ENCODE measurements at regions not wholly inside any gene's neighbourhood (a gene's known extent, or its start where the extent isn't known, plus 50 kb on each side); places are given as distances from the start of the nearest gene placed in this dataset.

DNA sequence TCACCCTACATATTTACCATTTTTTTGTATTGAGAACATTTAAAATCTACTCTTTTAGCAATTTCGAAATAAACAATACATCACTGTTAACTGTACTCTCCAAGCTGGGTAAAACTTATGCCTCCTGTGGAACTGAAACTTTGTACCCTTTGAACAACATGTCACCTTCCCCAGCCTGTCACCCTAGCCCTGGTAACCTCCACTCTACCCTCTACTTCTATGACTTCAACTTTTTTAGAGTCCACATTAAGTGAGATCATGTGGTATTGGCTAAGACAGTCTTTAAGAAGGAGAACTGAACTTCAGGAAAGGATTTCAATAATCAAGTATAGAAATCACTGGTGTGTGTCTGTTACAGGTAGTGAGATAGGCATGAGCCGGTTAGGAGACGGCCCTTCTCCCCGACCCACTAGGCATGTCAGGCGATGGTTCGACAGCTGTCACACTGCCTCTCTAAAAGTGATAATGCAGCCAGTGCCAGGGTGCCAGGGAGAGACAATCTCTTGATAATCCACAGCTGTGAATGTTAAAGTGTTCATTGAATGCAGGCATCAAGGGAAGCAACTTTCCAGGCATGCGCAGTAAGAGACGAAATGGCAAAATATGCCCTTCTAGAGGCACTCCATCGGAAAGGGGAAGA is 74.6 kb upstream of the RNF152 start:
- DNase-seq (ENCODE audit: low spot score) (no peak), ATAC-seq (ENCODE audit: low read depth) (no peak)
- TF ChIP-seq, protein P1, sequence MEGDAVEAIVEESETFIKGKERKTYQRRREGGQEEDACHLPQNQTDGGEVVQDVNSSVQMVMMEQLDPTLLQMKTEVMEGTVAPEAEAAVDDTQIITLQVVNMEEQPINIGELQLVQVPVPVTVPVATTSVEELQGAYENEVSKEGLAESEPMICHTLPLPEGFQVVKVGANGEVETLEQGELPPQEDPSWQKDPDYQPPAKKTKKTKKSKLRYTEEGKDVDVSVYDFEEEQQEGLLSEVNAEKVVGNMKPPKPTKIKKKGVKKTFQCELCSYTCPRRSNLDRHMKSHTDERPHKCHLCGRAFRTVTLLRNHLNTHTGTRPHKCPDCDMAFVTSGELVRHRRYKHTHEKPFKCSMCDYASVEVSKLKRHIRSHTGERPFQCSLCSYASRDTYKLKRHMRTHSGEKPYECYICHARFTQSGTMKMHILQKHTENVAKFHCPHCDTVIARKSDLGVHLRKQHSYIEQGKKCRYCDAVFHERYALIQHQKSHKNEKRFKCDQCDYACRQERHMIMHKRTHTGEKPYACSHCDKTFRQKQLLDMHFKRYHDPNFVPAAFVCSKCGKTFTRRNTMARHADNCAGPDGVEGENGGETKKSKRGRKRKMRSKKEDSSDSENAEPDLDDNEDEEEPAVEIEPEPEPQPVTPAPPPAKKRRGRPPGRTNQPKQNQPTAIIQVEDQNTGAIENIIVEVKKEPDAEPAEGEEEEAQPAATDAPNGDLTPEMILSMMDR (IDR thresholded peaks at IDR 0.05; ENCODE audit: poor library complexity, severe bottlenecking), result no peak
- H3K27ac ChIP-seq (ENCODE audit: poor library complexity, severe bottlenecking), result no peak overlapping the region
- H3K4me1 ChIP-seq (ENCODE audit: insufficient read depth, poor library complexity, severe bottlenecking), result no peaks in the 10 kb centered on the region
- no peaks in the 10 kb centered on the region for H3K9me3 ChIP-seq (ENCODE audit: severe bottlenecking)
- no peaks in the 10 kb centered on the region for H3K36me3 ChIP-seq (ENCODE audit: low read depth)
- H3K4me3 ChIP-seq (ENCODE audit: severe bottlenecking), result no peak overlapping the region
- H3K27me3 ChIP-seq (ENCODE audit: insufficient read depth, poor library complexity, severe bottlenecking), result no peaks in the 10 kb centered on the region

DNA sequence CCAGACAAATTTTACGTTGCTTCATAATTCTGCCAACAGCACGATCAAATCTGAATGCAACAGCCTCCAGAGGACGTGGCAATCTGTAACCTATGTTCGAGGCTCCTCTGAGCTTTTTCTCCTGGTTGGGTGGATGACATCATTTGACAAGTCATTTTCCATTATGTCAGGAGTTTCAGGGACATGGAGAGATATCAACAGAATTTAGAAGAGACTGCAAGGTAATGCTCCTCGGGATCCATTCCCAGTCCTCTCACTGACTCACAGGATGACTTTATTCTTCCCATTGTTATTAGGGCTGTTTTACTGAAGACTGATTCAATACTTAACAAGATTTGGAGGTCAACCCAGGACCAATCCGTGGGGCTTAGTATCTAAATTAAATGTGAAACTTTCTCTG is 72.5 kb upstream of the RNF152 start:
- DNase-seq (ENCODE audit: low spot score) (no peak), ATAC-seq (ENCODE audit: low read depth) (no peak)
- H3K9me3 ChIP-seq (ENCODE audit: severe bottlenecking), result no peaks in the 10 kb centered on the region
- no peak overlapping the region for H3K27ac ChIP-seq (ENCODE audit: poor library complexity, severe bottlenecking)
- no peaks in the 10 kb centered on the region for H3K36me3 ChIP-seq (ENCODE audit: low read depth)
- H3K4me1 ChIP-seq (ENCODE audit: insufficient read depth, poor library complexity, severe bottlenecking), result no peaks in the 10 kb centered on the region
- no peak overlapping the region for H3K4me3 ChIP-seq (ENCODE audit: severe bottlenecking)
- TF ChIP-seq, protein P1 (IDR thresholded peaks at IDR 0.05; ENCODE audit: poor library complexity, severe bottlenecking), result no peak
- no peaks in the 10 kb centered on the region for H3K27me3 ChIP-seq (ENCODE audit: insufficient read depth, poor library complexity, severe bottlenecking)

DNA sequence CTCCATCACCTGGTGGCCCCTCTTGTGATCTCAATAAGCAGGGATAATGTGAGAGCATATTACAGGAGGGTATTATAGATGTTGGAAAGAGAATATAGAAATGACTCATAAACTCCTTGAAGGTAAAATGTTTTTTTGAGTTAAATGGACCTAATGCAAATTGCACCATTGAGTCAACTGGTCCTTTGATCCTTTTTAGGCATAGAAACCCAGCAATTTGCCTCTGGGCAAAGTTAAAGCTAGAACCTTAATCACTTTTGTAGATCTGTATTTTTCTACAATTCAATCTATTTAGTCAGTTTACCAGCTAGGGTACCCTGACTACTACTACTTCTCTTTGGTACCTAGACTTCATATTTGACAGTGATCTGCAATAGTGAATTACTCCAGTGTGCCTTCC is 71.8 kb upstream of the RNF152 start:
- Histone ChIP-seq H3K4me3 (ENCODE audit: severe bottlenecking) (no peak overlapping the region), H3K9me3 (ENCODE audit: severe bottlenecking) (no peaks in the 10 kb centered on the region), H3K4me1 (ENCODE audit: insufficient read depth, poor library complexity, severe bottlenecking) (no peaks in the 10 kb centered on the region), H3K27ac (ENCODE audit: poor library complexity, severe bottlenecking) (no peak overlapping the region), H3K36me3 (ENCODE audit: low read depth) (no peaks in the 10 kb centered on the region), H3K27me3 (ENCODE audit: insufficient read depth, poor library complexity, severe bottlenecking) (no peaks in the 10 kb centered on the region)
- DNase-seq (ENCODE audit: low spot score) (no peak), ATAC-seq (ENCODE audit: low read depth) (no peak)
- TF ChIP-seq, protein P1 (IDR thresholded peaks at IDR 0.05; ENCODE audit: poor library complexity, severe bottlenecking), result no peak

DNA sequence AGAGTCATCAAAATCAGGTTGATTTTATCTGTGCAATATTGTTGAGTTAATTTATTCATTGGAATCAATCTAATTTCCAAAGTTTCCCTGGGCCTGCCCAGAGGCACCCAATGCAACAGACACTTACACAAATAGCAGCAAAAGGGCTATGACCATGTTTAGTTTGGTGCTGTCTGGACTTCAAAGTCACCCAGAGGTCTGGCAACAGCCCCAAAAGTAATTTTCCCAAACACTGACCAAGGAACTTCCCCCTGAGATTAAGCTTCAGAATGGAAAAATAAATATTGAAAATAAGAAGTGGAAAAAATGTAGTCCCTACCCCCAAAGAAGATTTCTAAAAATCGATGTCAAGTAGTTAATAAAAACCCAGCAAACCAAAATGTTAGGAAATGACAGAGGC is 70.9 kb upstream of the RNF152 start:
- Histone ChIP-seq H3K36me3 (ENCODE audit: low read depth) (no peaks in the 10 kb centered on the region), H3K4me1 (ENCODE audit: insufficient read depth, poor library complexity, severe bottlenecking) (no peaks in the 10 kb centered on the region), H3K9me3 (ENCODE audit: severe bottlenecking) (no peaks in the 10 kb centered on the region), H3K4me3 (ENCODE audit: severe bottlenecking) (no peak overlapping the region), H3K27ac (ENCODE audit: poor library complexity, severe bottlenecking) (no peak overlapping the region), H3K27me3 (ENCODE audit: insufficient read depth, poor library complexity, severe bottlenecking) (no peaks in the 10 kb centered on the region)
- no peak for DNase-seq (ENCODE audit: low spot score)
- ATAC-seq (ENCODE audit: low read depth), result no peak
- TF ChIP-seq, protein P1 (IDR thresholded peaks at IDR 0.05; ENCODE audit: poor library complexity, severe bottlenecking), result no peak

DNA sequence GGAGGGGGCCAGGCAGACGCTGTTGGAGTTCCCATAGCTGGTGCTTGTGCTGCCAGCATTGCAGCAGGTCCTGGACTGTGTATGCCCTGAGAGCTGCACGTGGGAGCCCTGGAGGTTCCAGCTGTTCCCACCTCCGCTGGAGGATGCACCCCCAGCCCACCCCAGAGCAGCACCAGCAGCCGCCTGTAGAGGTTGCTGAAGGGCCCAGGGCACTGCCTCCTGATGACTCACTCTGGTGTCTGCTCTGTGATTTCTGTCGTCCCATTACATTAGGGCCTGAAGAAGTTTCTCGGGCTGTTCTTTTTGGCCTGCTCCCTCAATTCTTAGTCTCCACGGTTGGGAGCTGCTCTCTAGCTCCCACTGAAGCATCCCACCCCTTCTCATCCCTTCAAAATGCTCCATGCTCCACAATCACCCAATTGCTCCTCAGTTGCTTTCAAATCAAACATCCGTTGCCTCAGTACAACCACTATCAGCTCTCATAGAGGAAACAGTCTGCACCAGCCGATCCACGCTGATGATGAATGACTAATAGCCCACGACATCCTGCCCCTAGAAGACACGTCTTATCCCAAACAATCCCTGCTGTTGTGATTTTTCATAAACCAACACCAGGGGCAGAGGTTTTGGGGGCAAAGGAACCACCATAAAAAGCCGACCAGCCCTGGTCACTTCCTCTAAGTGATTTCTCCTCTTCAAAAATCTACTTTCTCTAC is 65.2 kb upstream of the RNF152 start:
- H3K9me3 ChIP-seq (ENCODE audit: severe bottlenecking), result no peaks in the 10 kb centered on the region
- ATAC-seq (ENCODE audit: low read depth) (no peak), DNase-seq (ENCODE audit: low spot score) (no peak)
- TF ChIP-seq, protein P1 (IDR thresholded peaks at IDR 0.05; ENCODE audit: poor library complexity, severe bottlenecking), result no peak
- H3K36me3 ChIP-seq (ENCODE audit: low read depth), result no peaks in the 10 kb centered on the region
- peaks cover 2% of the 10 kb centered on the region for H3K4me1 ChIP-seq (ENCODE audit: insufficient read depth, poor library complexity, severe bottlenecking)
- no peak overlapping the region for H3K4me3 ChIP-seq (ENCODE audit: severe bottlenecking)
- H3K27me3 ChIP-seq (ENCODE audit: insufficient read depth, poor library complexity, severe bottlenecking), result no peaks in the 10 kb centered on the region
- no peak overlapping the region for H3K27ac ChIP-seq (ENCODE audit: poor library complexity, severe bottlenecking)

All from RWPE2 (cell line).